HEK293 (cell line): ENCODE measurements at regions not wholly inside any gene's neighbourhood (a gene's known extent, or its start where the extent isn't known, plus 50 kb on each side); places are given as distances from the start of the nearest gene placed in this dataset.

ENCODE experiments used
- CTCF ChIP-seq: fragments of 450-650 bp; formaldehyde crosslinking; IDR thresholded peaks from 2 replicates; pipeline ENCODE4 v1.5.1; 2016; ENCODE audit warnings: missing biosample characterization, missing genetic modification characterization
- KLF8 ChIP-seq: fragments of 450-650 bp; formaldehyde crosslinking; IDR thresholded peaks from 2 replicates; pipeline ENCODE4 v1.5.1; 2016; ENCODE audit warnings: missing biosample characterization, missing genetic modification characterization
- ZNF704 ChIP-seq: fragments of 450-650 bp; formaldehyde crosslinking; IDR thresholded peaks from 2 replicates; pipeline ENCODE4 v1.5.1; 2016; ENCODE audit warnings: missing biosample characterization, missing genetic modification characterization

- TF ChIP-seq ZNF704 (tag by site-specific recombination) = no peak
- TF ChIP-seq KLF8 (tag by site-specific recombination) = no peak
- no peak for TF ChIP-seq CTCF (tag by site-specific recombination)
Observed at GRCh38 chr7:118531566-118531965, 307.1 kb downstream of the ANKRD7 start.
